Left kidney (tissue), 1 donor: ENCODE measurements at regions not wholly inside any gene's neighbourhood (a gene's known extent, or its start where the extent isn't known, plus 50 kb on each side); places are given as distances from the start of the nearest gene placed in this dataset.

Experiments
- DNase-seq: peaks from one replicate; pipeline ENCODE4 v3.0.0-alpha.2; 2013

DNA sequence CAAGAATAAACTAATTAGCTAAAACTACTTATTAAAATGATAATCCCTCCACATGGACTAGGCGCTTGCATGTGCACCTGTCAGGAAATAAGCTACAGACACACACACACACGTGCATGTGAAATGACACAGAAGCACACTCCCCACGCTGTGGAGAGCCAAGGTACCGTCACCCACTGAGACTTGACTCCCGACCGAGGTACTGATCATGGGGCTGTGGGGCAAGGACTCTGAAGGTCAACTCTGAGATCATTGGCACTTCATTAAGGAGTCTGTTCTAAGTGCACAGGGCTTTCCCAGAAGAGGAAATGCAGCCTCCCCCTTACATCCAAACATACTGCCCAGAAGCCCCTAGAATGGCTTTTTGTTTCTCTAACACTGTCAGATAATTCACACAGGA is 264.4 kb upstream of the WWC1 start:
- no peak for DNase-seq

GRCh38 chr5:168030912-168031311 is 260.5 kb upstream of the WWC1 start:
- no peak for DNase-seq

DNA sequence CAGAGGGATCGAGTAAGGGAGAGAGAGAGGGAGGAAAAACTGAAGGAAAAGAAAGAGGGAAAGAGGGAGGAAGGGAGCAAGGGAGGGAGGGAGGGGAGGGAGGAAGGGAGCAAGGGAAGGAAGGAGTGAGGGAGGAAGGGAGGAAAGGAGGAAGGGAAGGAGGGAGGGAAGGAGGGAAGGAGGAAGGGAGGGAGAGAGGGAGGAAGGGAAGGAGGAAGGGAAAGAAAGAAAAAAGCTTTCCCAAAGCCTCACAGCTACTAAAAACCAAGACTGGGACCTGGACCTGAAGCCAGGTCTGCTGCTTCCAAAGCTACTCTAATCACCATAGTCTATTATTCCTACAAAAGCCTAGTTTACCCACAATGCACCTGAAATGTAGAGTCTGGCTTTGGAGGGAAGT is 259.8 kb upstream of the WWC1 start:
- no peak for DNase-seq

- no peak for DNase-seq
These were observed 252.4 kb upstream of the WWC1 start for GRCh38 chr5:168039039-168039438.

GRCh38 chr5:168039566-168040248 is 251.7 kb upstream of the WWC1 start:
- DNase-seq, result no peak

- DNase-seq, result no peak
These were observed 249.9 kb upstream of the WWC1 start for GRCh38 chr5:168041583-168041982.

- peak; percentile 40 for DNase-seq
These were observed 249.0 kb upstream of the WWC1 start for GRCh38 chr5:168042284-168043068.

DNA sequence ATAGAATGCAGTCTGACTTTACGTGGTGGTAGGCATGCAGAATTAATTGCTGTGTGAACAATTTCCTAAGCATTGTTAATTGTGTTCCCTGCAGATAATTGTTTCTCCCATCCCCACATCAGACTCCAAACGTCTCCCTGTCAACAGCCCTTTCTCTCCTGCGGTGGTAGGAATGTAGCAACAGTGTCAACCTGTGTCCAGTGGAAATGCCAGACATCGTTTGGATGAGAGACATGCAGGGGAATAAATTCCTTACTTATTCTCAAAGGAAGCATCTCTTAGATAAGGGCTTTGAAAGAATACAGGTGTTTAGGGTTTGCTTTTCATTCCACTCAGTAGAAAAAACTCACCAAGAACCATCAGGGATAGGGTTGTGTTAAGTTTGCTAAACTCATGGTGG is 245.3 kb upstream of the WWC1 start:
- DNase-seq, result no peak

DNA sequence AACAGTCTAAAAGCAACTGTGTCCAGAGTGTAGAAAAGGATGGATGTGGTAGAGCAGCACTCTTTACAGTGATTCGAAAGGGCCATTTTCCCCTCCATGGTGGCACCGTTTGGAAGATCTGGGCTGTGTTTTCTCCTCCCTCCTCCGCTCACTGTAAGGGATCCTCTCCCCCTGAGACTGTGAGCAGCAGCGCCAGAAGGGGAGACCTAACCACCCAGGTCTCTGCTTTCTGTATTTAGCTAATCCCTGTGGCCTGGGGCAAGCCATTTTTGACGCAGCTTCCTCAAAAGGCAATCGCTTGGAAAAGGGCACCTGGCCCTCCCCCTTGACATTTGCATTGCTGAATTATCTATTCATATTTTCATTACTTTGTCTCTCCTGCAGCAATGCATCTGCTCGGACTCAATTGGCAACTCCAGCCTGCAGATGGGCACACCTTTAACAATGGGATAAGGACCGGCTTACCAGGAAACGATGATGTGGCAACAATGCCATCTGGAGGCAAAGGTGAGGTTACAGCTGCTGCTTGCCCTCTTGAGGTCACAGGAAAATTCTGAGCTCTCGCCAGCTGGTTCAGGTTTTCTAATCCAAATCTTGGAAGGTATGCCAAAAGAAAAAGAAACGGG is 244.3 kb upstream of the WWC1 start:
- DNase-seq, result peak; percentile 50

DNA sequence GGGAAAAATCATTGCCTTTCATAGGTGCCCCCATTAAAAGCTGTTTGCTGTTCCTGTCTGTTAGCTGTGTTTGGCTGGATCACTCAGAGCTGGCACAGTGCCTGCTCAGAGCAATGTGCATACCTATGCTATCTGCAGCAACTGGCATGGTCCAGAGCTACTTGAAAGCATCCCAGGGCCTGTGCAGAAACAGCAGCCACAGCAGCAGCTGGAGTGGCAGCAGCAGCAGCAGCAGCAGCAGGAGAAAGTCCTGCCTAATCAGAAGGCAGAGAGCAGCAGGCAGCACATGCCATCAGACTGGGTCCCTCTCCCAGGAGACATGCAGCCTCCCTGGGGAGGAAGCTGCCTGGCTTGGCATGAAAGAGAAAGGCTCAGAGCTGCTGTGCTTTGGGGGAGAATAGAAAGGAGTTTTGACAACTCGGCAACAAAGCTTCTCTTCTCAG is 243.8 kb upstream of the WWC1 start:
- no peak for DNase-seq

DNA sequence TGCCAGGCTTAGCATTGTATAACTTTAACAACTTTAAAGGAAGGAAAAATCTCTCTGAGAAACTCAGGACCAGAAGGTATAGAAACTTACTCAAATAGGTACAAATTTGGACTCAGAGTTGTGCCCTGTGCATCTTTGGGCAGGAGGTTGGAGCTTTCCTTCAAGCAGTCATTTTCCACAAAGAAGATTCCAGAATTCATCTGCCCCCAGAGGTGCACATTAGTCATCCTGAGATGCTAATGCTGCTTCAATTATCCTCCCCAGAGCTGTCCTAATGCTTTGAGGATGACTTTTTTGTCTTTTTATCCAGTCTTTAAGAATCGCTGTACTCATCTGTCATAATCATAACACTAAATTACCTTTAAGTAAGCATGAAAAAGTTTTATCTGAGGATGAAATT is 243.0 kb upstream of the WWC1 start:
- no peak for DNase-seq

- DNase-seq, result no peak
These were observed 238.8 kb upstream of the WWC1 start for GRCh38 chr5:168052686-168053085.

- DNase-seq, result no peak
These were observed 237.4 kb upstream of the WWC1 start for GRCh38 chr5:168054091-168054490.

GRCh38 chr5:168055141-168055683 is 236.2 kb upstream of the WWC1 start:
- DNase-seq, result no peak

- DNase-seq, result no peak
These were observed 235.5 kb upstream of the WWC1 start for GRCh38 chr5:168055961-168056360.

DNA sequence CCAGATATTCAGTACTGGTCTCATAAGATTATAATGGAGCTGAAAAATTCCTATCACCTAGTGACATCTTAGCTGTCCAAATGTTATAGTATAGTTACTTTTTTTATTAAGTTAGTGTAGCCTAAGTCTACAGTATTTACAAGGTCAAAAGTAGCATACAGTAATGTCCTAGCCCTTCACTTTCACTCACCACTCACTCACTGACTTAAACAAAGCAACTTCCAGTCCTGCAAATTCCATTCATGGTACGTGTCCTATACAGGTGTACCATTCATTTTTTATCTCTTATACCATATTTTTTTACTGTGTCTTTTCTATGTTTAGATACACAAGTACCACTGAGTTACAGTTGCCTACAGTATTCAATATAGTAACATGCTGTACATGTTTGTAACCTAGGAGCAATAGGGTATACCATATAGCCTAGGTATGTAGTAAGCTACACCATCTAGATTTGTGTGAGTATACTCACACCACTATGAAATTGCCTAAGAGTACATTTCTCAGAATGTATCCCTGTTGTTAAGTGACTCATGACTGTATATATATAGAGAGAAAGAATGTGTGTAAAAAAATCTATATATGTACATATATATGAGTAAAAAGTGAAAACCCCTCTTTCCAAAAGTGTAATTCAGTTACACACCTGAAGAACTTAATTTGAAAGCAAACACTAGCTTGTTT is 234.8 kb upstream of the WWC1 start:
- DNase-seq, result no peak

- no peak for DNase-seq
These were observed 233.5 kb upstream of the WWC1 start for GRCh38 chr5:168057905-168058304.

DNA sequence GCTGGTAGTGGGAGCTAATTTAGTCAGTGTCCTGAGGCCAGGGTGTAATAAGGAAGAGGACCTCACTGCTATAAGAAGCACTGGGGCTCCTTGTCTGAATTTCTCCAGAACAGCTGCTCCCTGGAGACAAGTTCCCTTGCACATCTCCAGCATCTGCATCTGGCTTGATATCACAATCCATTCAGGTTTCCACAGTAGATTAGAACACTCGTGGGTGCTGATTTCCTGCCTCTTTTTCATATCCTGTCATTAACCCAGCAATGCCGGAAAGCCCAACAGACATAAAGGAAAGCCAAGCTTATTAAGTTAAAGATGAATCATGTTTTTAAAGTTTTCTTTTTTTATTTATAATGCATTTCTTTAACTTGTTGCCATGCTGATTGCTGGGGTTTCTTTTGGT is 232.3 kb upstream of the WWC1 start:
- no peak for DNase-seq

- no peak for DNase-seq
These were observed 229.2 kb upstream of the WWC1 start for GRCh38 chr5:168062239-168062638.

DNA sequence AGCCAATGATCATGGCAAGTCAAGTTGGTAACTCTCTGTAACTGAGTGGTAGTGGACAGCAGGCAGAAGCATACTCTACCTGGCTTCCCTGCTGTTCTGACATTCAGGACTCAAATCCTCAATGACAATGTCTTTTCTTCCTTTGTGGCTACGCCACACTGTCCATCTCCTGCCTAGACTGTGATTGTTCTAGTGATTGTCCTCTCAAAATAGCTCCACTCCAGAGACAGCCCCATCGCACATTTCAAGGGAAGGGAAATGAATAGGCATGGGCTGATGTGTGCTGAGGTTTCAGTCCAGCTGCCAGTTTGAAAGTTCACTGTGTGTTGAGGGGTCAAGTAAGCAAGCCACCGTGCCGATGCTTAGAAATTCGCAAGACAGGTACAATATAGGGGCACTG is 227.0 kb upstream of the WWC1 start:
- DNase-seq, result no peak

DNA sequence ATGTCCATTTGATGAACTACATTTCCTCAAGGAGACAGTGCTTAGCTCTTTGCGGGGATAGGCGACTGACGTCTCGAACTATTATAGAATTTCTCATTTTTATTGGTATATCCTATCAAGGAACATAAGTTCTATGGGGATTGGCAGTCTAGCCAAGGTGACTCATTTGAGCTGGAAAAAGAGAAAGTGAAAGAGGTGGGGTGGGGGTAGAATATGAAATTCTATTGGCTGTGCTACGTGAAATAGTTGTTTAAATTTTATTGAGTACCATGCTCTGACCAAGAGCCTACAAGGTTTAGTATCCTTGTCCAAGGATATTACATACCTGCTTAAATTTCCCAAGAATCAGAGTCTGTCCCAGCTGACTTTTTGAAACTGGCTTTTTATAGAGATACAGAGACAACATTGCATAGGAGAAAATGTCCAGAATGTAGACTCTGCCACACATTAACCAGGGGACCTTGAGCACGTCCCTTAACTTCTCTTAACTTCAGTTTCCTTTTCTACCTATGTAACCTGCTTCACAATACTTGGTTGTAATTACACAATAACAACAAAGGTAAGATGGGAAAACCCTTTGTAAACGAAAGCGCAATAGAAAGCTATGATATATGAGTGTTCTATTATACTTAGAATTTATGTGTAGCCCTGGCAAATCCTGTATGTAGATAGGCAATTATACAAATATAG is 226.4 kb upstream of the WWC1 start:
- DNase-seq, result no peak
